MM.1S (cell line): ENCODE measurements at regions not wholly inside any gene's neighbourhood (a gene's known extent, or its start where the extent isn't known, plus 50 kb on each side); places are given as distances from the start of the nearest gene placed in this dataset.

Experiments used
- CTCF ChIP-seq: fragments of 300-600 bp; sonication (generic); IDR thresholded peaks from 2 replicates; pipeline ENCODE4 v1.5.1; 2016; ENCODE audit warnings: antibody characterized with exemption, low read length, mixed read lengths
- EZH2 ChIP-seq: fragments of 300-600 bp; sonication (generic); optimal IDR thresholded peaks from 2 replicates; pipeline ENCODE3; 2017; ENCODE audit warnings: low read depth, mild to moderate bottlenecking, antibody characterized with exemption, low read length, mixed read lengths

- TF ChIP-seq CTCF = no peak
- TF ChIP-seq EZH2 = no peak
Measured at GRCh38 chr20:4342609-4343008, 93.5 kb upstream of the ADRA1D start.
